ENCODE measurements at regions not wholly inside any gene's neighbourhood (a gene's known extent, or its start where the extent isn't known, plus 50 kb on each side); places are given as distances from the start of the nearest gene placed in this dataset.
A peak's percentile ranks its signal among the peaks of the same experiment; 100 is the strongest.

DNA sequence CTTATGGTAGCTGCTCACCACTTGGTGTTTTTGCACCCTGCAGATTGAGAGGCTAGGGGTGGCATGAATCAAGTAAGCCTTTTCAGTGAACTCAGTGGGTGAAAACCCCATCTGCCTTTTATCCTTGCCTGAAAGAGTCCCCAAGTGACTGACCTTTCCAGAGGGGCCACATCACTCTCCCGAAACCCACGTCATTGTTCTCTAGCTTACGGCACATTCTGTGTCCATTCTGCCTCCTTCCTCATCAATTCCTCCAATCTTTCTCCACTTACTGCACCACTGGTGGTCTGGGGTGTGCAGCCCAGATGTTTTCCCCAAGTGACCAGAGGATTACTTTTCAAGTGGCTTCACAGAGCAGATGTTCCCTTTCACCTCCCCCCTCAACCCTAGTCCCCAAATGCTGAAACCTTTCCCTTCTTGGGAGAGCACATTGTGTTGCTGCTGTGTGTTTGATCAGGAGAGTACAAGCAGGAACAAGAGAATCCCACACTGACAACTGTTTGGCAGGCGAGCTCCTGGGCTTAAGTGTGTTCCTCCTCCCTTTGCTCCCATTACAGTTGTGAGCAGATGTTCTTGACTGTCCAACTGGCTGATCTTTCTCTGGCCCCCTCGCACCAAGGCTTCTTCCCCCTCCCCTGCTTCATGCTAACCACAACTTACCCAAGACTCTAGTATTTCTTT is 138.0 kb upstream of the IGF1 start:
- Histone ChIP-seq H3K79me1 (ENCODE audit: low read depth, low read length) (no peaks in the 10 kb centered on the region), H3K56ac (replicated peaks; ENCODE audit: insufficient read length, low read depth, low read length) (no peak overlapping the region), H2BK12ac (ENCODE audit: low read depth, low read length) (peak overlapping the region; percentile 31; the same call in 1 of the 2 replicates), H2BK5ac (ENCODE audit: low read depth, low read length) (no peak overlapping the region), H2AFZ (ENCODE audit: low read length) (no peak overlapping the region), H3K36me3 (ENCODE audit: control insufficient read depth in 2 of 4, insufficient read depth in 4 of 4, low read length in 3 of 4) (no peaks in the 10 kb centered on the region), H3K4me3 (ENCODE audit: extremely low read depth in 1 of 4, insufficient read depth in 2 of 4, low read depth in 3 of 4, low read length in 4 of 4) (no peak overlapping the region), H3K23me2 (ENCODE audit: low read depth, low read length) (no peaks in the 10 kb centered on the region; the same call in 1 of the 2 replicates), H3K27me3 (replicated peaks in 1 of 4; ENCODE audit: control insufficient read depth in 3 of 4, extremely low read depth in 1 of 4, insufficient read depth in 3 of 4, low read length in 3 of 4) (no peaks in the 10 kb centered on the region), H3K23ac (ENCODE audit: insufficient read length) (no peak overlapping the region), H3K14ac (ENCODE audit: insufficient read length) (no peak overlapping the region), H2AK5ac (ENCODE audit: low read depth, low read length) (no peak overlapping the region), H3K4me2 (ENCODE audit: insufficient read depth in 1 of 2, low read depth in 2 of 2, low read length in 2 of 2) (no peak overlapping the region), H4K20me1 (replicated peaks in 1 of 2; ENCODE audit: control insufficient read depth in 1 of 2, insufficient read depth in 2 of 2, low read length in 2 of 2) (no peaks in the 10 kb centered on the region), H3K18ac (ENCODE audit: extremely low read depth, low read length) (no peak overlapping the region; the same call in 1 of the 2 replicates), H4K5ac (ENCODE audit: insufficient read length, low read depth, low read length) (no peak overlapping the region), H3K79me2 (ENCODE audit: control insufficient read depth in 1 of 2, insufficient read depth in 2 of 2, low read length in 2 of 2) (no peaks in the 10 kb centered on the region), H3K27ac (ENCODE audit: low read depth, low read length) (no peak overlapping the region), H2BK15ac (ENCODE audit: low read length) (no peak overlapping the region), H3K4ac (replicated peaks; ENCODE audit: insufficient read length, low read depth, low read length) (no peak overlapping the region), H2BK20ac (ENCODE audit: low read length) (no peak overlapping the region), H3K9me3 (ENCODE audit: insufficient read depth in 2 of 2, low read depth in 1 of 2, low read length in 1 of 2) (no peaks in the 10 kb centered on the region), H4K91ac (replicated peaks; ENCODE audit: insufficient read length, low read length) (no peak overlapping the region), H2BK120ac (replicated peaks; ENCODE audit: low read depth, low read length) (no peak overlapping the region), H3K4me1 (replicated peaks in 1 of 4; ENCODE audit: control insufficient read depth in 3 of 4, insufficient read depth in 4 of 4, low read length in 3 of 4) (peaks cover 0 to 4% (median 0%) of the 10 kb centered on the region in 4 experiments; a peak in 1 of 7 replicates), H3K9ac (replicated peaks in 1 of 4; ENCODE audit: extremely low read depth in 1 of 4, low read depth in 3 of 4, low read length in 3 of 4) (no peak overlapping the region), H4K8ac (ENCODE audit: extremely low read depth, insufficient read depth, low read length) (no peak overlapping the region)
- DNase-seq (ENCODE audit: low read depth in 1 of 2, low spot score in 2 of 2) = no peak
- 89% methylated on average over 5 of the region's 5 CpGs; no CpG with 5 or more reads in 1 of the 2 experiments for WGBS, 2 experiments (ENCODE audit: extremely low coverage in 1 of 2, insufficient coverage in 1 of 2, insufficient read length in 1 of 2, insufficient replicate concordance in 2 of 2, low coverage in 1 of 2, low lambda C conversion rate in 2 of 2, missing lambda C conversion rate in 1 of 2)
- POLR2A ChIA-PET (ENCODE audit: partially characterized antibody) = no interaction called here
- no peak for TF ChIP-seq SAP30 (IDR thresholded peaks at IDR 0.05; ENCODE audit: insufficient read depth, insufficient replicate concordance, low read length)
- no peak for TF ChIP-seq KDM1A (IDR thresholded peaks at IDR 0.05; ENCODE audit: borderline replicate concordance, low read length)
- no peak for TF ChIP-seq KDM4A (IDR thresholded peaks at IDR 0.05; ENCODE audit: low read depth, low read length, severe bottlenecking)
- no peak for TF ChIP-seq RBBP5 (IDR thresholded peaks at IDR 0.05; ENCODE audit: borderline replicate concordance, low read depth, low read length)
- FAIRE-seq = no peak
- CTCF ChIA-PET (ENCODE audit: partially characterized antibody) = no interaction called here

All from H1 (cell line).